HG03159 (cell line): ENCODE measurements at regions not wholly inside any gene's neighbourhood (a gene's known extent, or its start where the extent isn't known, plus 50 kb on each side); places are given as distances from the start of the nearest gene placed in this dataset.
"Not testable (repeated sequence)": the region's sequence is repeated elsewhere in the genome, so short reads cannot be mapped to it uniquely, and the experiment has no call there.

Experiments used
- ATAC-seq: cut with Tn5 transposase; IDR thresholded peaks from one replicate; pipeline ENCODE4 v1.9.1; 2021; ENCODE audit warnings: mild to moderate bottlenecking, moderate library complexity; ENCODE audit not compliant: unreplicated experiment

GRCh38 chr3:163498842-163499735, 1579.2 kb downstream of the SI start:
- ATAC-seq, result not testable (repeated sequence)

GRCh38 chr3:163491714-163492113, 1586.6 kb downstream of the SI start:
- ATAC-seq, result no peak

GRCh38 chr3:163490119-163490518, 1588.2 kb downstream of the SI start:
- peak; percentile 79 for ATAC-seq

- no peak for ATAC-seq
Measured at GRCh38 chr3:163482695-163483094, 1595.6 kb downstream of the SI start.

GRCh38 chr3:163481738-163482137, 1596.6 kb downstream of the SI start:
- ATAC-seq, result no peak

- ATAC-seq, result no peak
Measured at GRCh38 chr3:163476179-163476578, 1602.1 kb downstream of the SI start.

- ATAC-seq, result no peak
Measured at GRCh38 chr3:163474766-163475165, 1603.5 kb downstream of the SI start.

- no peak for ATAC-seq
Measured at GRCh38 chr3:163468531-163469335, 1609.6 kb downstream of the SI start.

- no peak for ATAC-seq
Measured at GRCh38 chr3:163462446-163462845, 1615.8 kb downstream of the SI start.

- ATAC-seq, result no peak
Measured at GRCh38 chr3:163450698-163451097, 1627.6 kb downstream of the SI start.

GRCh38 chr3:163438760-163439159, 1639.5 kb downstream of the SI start:
- no peak for ATAC-seq

- ATAC-seq, result no peak
Measured at GRCh38 chr3:163422671-163423070, 1655.6 kb downstream of the SI start.

GRCh38 chr3:163391407-163392181, 1686.7 kb downstream of the SI start:
- no peak for ATAC-seq

- no peak for ATAC-seq
Measured at GRCh38 chr3:163384383-163384782, 1693.9 kb downstream of the SI start.

GRCh38 chr3:163382183-163382582, 1696.1 kb downstream of the SI start:
- ATAC-seq, result no peak

- ATAC-seq, result no peak
Measured at GRCh38 chr3:163368168-163368567, 1710.1 kb downstream of the SI start.

- ATAC-seq, result no peak
Measured at GRCh38 chr3:163364717-163365116, 1713.6 kb downstream of the SI start.

GRCh38 chr3:163362151-163362550, 1716.1 kb downstream of the SI start:
- ATAC-seq, result no peak

GRCh38 chr3:163361357-163361878, 1716.9 kb downstream of the SI start:
- not testable (repeated sequence) for ATAC-seq

- ATAC-seq, result no peak
Measured at GRCh38 chr3:163347944-163348343, 1730.4 kb downstream of the SI start.

GRCh38 chr3:163335429-163335828, 1742.9 kb downstream of the SI start:
- no peak for ATAC-seq
